IPS-18c (cell line): ENCODE measurements at regions not wholly inside any gene's neighbourhood (a gene's known extent, or its start where the extent isn't known, plus 50 kb on each side); places are given as distances from the start of the nearest gene placed in this dataset.

Experiments used
- H3K4me3 ChIP-seq: 2 replicates; pipeline ENCODE4 v1.7.0; 2013; ENCODE audit warnings: low read depth, mild to moderate bottlenecking, low read length, moderate library complexity; ENCODE audit not compliant: insufficient read depth
- H3K9me3 ChIP-seq: one replicate; pipeline ENCODE4 v1.6.1; 2013; ENCODE audit warnings: mild to moderate bottlenecking, low read length, moderate library complexity; ENCODE audit not compliant: control insufficient read depth, insufficient read depth

GRCh38 chr2:146873646-146874259, 971.1 kb upstream of the ACVR2A start:
- Histone ChIP-seq H3K4me3 (no peak overlapping the region), H3K9me3 (no peaks in the 10 kb centered on the region)

DNA sequence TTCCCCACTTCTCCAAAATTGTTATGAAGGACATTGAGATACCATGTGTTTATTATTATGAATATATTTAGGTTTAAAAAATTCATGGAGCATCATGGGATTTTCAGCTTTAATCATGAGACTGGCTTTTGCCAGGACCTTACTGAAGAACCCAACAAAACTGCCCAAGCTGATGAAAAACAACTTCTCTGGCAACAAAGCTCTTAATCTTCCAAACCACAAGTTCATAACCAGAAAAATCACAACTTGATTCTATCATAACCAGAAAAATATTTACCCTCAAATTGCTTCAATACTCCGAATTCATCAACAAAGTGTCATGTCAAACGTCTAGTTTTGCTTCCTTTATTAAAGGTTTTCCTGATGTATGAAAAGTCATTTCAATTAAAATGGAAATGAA, 971.8 kb upstream of the ACVR2A start:
- no peaks in the 10 kb centered on the region for H3K9me3 ChIP-seq
- H3K4me3 ChIP-seq = no peak overlapping the region

DNA sequence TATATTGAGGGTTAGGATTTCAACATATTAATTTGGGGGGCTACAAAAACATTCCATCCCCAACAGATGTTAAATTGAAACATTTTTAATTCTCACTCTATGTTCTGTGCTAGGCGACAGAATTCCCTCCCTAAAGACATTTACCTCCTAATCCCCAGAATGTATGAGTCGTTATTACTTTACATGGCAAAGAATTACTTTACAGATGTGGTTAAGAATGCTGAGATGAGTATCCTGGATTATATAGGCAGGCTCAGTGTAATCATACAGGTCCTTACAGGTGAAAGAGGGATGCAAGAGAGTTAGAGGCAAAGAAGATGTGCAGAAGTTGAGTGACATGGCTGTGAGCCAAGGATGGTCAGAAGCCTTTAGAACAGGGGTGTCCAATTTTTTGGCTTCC, 974.1 kb upstream of the ACVR2A start:
- H3K4me3 ChIP-seq = no peak overlapping the region

GRCh38 chr2:146869328-146869727, 975.5 kb upstream of the ACVR2A start:
- no peaks in the 10 kb centered on the region for H3K9me3 ChIP-seq

More for the DNA sequence above, 974.1 kb upstream of the ACVR2A start:
- H3K9me3 ChIP-seq = no peaks in the 10 kb centered on the region

DNA sequence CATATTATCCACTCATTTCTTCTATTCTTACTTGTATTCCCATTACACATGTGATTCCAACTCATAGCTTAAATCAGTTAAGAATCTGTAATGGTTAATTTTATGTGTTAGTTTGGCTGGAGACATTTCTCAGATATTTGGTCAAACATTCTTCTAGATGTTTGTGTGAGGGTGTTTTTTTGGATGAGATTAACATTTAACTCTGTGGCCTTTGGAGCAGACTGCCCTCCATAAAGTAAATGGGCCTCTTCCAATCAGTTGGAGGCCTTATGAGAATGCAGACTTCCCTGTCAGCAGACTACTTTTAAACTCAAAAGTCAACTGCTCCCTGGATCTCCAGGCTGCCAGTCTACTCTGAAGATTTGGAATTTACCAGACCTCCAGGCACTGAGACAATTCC, 976.8 kb upstream of the ACVR2A start:
- no peaks in the 10 kb centered on the region for H3K9me3 ChIP-seq
- H3K4me3 ChIP-seq = no peak overlapping the region

More at GRCh38 chr2:146869328-146869727, 975.5 kb upstream of the ACVR2A start:
- no peak overlapping the region for H3K4me3 ChIP-seq

- Histone ChIP-seq H3K9me3 (no peaks in the 10 kb centered on the region), H3K4me3 (no peak overlapping the region)
Measured at GRCh38 chr2:146867477-146867986, 977.3 kb upstream of the ACVR2A start.

DNA sequence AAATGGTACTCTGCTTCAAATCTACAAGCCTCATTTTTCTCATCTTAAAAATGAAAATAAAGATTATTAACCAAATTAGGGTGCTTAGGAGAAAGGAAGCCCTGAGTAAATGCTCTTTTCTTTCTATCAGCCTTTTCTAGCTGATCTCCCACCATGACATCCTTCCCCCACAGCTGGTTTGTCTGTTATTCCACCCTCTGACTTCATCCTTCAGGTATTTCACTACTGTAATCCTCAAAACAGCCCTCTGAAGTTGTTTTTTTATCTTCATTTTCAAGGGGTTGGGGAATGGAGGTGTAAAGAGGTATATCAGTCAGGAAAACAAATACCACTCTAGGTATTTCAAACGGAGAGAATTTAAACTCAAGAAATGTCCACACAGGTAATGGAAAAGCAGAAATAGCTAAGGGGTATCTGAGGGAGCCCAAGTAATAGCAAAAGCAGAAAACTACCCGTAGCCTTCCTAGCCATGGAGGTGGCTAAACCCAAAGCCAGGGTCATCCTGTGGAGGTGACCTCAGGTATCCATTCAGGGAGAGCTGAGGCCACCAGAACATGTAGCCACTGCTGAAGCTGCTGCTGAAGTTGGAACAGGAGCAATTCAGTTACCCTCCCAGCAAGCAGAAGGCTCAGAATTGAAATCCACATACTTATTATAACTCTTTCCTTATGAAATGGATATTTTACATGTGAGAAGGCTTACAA, 990.9 kb upstream of the ACVR2A start:
- Histone ChIP-seq H3K4me3 (no peak overlapping the region), H3K9me3 (no peaks in the 10 kb centered on the region)

DNA sequence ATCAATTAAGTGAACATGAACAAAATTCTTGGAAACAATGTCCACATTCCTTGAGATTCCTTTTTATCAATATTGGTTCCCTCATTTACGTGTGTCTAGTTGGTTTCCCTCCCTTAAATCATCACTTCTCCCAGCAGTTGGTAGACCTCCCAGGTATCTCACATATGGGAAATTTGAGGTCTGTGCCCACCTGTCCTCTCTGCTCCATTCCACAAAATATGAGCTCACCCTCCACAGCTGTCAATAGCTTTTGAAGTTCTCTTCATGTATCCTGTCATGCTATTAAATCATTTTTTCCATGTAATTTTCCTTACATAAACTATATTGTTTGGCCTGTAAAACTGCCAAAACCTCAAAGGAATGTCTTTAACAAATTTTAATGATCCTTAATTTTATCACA, 992.2 kb upstream of the ACVR2A start:
- Histone ChIP-seq H3K9me3 (no peaks in the 10 kb centered on the region), H3K4me3 (no peak overlapping the region)

GRCh38 chr2:146850746-146851145, 994.1 kb upstream of the ACVR2A start:
- Histone ChIP-seq H3K4me3 (no peak overlapping the region), H3K9me3 (no peaks in the 10 kb centered on the region)

- Histone ChIP-seq H3K4me3 (no peak overlapping the region), H3K9me3 (no peaks in the 10 kb centered on the region)
Measured at GRCh38 chr2:146847846-146848245, 997.0 kb upstream of the ACVR2A start.

DNA sequence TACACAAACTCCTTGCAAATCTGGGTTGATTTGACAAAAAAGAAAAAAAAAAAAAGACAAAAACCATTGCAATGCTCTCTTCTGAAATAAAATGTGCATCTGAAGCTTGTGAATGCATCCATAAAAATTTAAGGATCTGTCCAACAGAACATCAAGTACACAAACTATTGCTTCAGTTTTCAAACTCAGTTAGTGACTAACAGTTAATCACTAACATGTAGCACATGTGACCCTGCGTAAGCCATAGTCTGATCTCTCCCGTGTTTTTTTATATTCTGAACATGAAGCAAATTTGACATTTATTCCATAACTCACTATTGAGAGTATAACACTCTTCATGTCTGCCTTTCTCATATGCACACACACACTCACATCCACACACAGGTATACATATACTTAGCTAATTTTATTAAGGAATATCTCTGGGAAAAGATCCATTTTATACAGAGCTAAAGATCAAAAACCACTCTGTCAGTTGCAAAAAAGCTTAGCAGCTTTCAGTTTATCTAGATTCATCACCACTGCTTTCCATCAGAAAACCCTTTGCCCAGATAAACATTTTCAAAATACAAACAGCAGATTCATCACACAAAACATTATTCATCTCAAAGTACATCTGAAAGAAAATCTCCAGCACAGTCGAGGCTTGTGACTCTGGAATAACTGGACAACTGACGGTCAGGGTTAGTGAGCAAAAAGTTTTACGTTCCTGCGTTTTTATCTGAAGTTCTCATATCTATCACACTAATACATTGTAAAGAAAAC, 1000.4 kb upstream of the ACVR2A start:
- H3K9me3 ChIP-seq = no peaks in the 10 kb centered on the region

DNA sequence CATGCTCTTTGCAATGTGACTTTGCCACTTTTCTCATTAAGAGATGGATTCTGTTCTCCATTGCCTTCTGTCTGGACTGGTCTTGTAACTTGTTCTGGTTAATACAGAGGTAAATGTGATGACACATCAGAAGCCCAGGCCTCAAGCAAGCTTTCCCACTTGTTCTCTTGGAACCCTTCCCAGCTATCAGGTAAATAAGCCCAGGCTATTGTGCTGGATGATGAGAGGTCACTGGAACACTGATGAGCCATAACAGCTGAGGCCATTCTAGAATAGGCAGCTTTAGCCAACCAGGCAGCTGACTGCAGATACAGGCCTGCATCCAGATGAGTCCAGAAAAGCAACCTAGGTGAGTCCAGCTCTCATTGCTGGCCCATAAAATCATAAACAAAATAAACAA, 1007.0 kb upstream of the ACVR2A start:
- H3K4me3 ChIP-seq = no peak overlapping the region
- H3K9me3 ChIP-seq = no peaks in the 10 kb centered on the region

More for the DNA sequence above, 1000.4 kb upstream of the ACVR2A start:
- no peak overlapping the region for H3K4me3 ChIP-seq

GRCh38 chr2:146826388-146826787, 1018.4 kb upstream of the ACVR2A start:
- Histone ChIP-seq H3K9me3 (no peaks in the 10 kb centered on the region), H3K4me3 (no peak overlapping the region)

DNA sequence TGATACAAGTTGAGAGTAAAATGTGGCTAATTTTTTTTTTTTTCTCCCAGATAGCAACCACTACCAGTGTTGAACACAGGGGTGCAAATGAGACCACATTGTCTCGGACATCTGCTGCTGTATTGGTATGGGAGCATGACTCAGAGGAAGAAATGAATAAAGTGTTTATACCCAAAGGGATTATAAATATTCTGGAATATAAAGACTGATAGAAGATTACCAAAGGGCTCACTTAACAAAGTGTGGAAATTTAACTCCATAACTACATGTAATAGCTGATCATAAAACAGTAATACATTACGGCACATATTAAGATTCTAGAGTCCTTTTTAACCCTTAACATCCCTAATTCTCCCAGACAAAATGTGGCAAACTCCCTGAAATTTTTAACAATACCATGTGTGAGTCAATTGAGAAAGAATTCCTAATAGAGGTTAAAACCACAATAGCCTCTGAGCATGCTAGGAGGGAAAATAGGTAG, 1023.0 kb upstream of the ACVR2A start:
- no peak overlapping the region for H3K4me3 ChIP-seq
- H3K9me3 ChIP-seq = no peaks in the 10 kb centered on the region

GRCh38 chr2:146820672-146821071, 1024.2 kb upstream of the ACVR2A start:
- Histone ChIP-seq H3K4me3 (no peak overlapping the region), H3K9me3 (no peaks in the 10 kb centered on the region)

DNA sequence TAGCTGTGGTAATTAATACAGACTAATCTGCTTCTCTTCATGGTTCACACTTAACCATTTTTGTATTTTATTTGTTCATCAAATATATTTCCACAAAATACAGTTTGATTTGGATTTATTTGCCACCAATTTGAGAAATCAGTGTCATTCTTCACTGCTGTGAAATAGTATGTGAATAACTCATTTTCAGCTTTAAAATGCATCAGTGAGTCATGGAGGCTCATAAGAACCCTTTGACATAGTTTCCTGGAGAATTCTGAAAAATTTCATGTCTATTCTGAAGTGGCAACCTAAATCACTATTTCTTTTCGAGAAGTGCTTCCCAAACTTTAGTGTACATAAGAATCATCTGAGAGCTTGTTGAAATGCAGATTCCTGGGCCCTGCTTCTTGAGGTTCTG, 1026.7 kb upstream of the ACVR2A start:
- Histone ChIP-seq H3K9me3 (no peaks in the 10 kb centered on the region), H3K4me3 (no peak overlapping the region)

DNA sequence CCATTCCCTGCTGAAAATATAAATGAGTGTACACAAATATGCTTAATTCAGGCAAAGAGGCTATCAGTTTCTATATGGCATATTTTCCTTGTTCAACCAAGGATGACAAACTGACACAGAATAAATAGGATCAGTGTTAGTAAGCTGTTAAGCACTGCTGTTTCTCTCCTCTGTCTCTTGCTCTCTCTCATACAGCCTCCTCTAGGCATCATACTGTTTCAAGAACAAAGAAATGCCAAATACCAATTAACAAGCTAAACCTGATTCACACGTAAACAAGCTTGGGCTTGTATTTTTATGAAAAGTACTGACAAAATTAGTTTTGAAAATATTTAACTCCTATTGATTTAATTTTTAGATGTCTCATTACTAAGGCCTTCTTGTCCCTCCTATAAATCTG, 1027.2 kb upstream of the ACVR2A start:
- no peaks in the 10 kb centered on the region for H3K9me3 ChIP-seq
- H3K4me3 ChIP-seq = no peak overlapping the region

- no peak overlapping the region for H3K4me3 ChIP-seq
Measured at GRCh38 chr2:146814971-146815370, 1029.9 kb upstream of the ACVR2A start.

More at GRCh38 chr2:146814971-146815370, 1029.9 kb upstream of the ACVR2A start:
- H3K9me3 ChIP-seq = no peaks in the 10 kb centered on the region
